Retinal pigment epithelial cell (primary cell): ENCODE measurements at regions not wholly inside any gene's neighbourhood (a gene's known extent, or its start where the extent isn't known, plus 50 kb on each side); places are given as distances from the start of the nearest gene placed in this dataset.

Experiments
- DNase-seq: peaks from one replicate; pipeline ENCODE4 v3.0.0-alpha.2; 2010; ENCODE audit warnings: low read depth
- H3K4me3 ChIP-seq: 2 replicates; pipeline ENCODE4 v1.5.1; 2011; ENCODE audit warnings: mild to moderate bottlenecking, low read length, control low read depth, moderate library complexity
- TF ChIP-seq, protein P1 (sequence below): conservative IDR thresholded peaks from 2 replicates; pipeline ENCODE4 v1.5.1; 2011; ENCODE audit warnings: low read depth, low read length, control low read depth, inconsistent platforms

- no peak for DNase-seq
- TF ChIP-seq, protein P1, sequence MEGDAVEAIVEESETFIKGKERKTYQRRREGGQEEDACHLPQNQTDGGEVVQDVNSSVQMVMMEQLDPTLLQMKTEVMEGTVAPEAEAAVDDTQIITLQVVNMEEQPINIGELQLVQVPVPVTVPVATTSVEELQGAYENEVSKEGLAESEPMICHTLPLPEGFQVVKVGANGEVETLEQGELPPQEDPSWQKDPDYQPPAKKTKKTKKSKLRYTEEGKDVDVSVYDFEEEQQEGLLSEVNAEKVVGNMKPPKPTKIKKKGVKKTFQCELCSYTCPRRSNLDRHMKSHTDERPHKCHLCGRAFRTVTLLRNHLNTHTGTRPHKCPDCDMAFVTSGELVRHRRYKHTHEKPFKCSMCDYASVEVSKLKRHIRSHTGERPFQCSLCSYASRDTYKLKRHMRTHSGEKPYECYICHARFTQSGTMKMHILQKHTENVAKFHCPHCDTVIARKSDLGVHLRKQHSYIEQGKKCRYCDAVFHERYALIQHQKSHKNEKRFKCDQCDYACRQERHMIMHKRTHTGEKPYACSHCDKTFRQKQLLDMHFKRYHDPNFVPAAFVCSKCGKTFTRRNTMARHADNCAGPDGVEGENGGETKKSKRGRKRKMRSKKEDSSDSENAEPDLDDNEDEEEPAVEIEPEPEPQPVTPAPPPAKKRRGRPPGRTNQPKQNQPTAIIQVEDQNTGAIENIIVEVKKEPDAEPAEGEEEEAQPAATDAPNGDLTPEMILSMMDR, result no peak
- no peak overlapping the region for H3K4me3 ChIP-seq
Observed at GRCh38 chr1:56321150-56321490, 258.2 kb downstream of the PLPP3 start.

- H3K4me3 ChIP-seq, result no peak overlapping the region
- DNase-seq, result no peak
- TF ChIP-seq, protein P1, result no peak
Observed at GRCh38 chr1:56320464-56321149, 258.8 kb downstream of the PLPP3 start.

DNA sequence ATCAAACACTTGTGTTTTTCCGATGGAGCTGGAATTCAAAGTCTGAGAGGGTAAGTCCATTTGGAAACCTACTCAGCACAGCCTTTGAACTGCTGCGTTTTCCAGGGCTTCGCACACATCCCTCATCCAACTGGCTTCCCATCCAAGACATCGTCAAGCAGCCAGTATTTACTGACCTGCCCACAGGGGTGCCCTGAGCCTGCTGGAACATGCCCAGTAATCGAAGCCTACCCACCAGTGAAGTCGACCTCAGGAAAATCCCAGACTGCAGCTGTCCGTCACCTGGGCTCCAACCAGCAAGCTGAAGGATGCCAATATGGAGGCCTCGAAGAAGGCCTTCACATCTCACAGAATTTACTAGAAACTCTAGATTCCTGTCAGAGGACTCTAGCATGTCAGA is 261.6 kb downstream of the PLPP3 start:
- no peak overlapping the region for H3K4me3 ChIP-seq
- TF ChIP-seq, protein P1, result no peak
- DNase-seq, result no peak

GRCh38 chr1:56315293-56315942 is 263.9 kb downstream of the PLPP3 start:
- no peak overlapping the region for H3K4me3 ChIP-seq
- DNase-seq, result no peak
- TF ChIP-seq, protein P1, result no peak

DNA sequence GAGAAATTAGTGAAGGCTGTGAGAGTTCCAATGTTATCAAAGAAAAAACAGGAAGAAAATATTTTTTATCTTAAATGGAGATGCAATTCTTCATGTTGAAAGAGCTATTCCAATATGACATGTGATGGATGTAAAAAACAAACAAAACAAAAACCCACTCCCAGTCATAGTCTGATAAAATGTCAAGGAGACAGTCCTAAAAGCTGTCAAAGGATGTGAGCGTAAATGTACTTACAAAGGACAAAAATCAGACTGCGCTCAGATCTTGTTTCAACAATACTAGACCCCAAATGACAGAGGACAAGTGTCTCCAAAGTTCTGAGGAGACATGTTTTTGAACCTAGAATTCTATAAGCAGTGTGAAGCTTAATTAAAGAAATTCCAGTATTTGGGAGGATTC is 265.8 kb downstream of the PLPP3 start:
- no peak overlapping the region for H3K4me3 ChIP-seq
- DNase-seq, result no peak
- TF ChIP-seq, protein P1, result no peak

GRCh38 chr1:56311766-56312165 is 267.6 kb downstream of the PLPP3 start:
- no peak overlapping the region for H3K4me3 ChIP-seq
- TF ChIP-seq, protein P1, result no peak
- DNase-seq, result no peak

DNA sequence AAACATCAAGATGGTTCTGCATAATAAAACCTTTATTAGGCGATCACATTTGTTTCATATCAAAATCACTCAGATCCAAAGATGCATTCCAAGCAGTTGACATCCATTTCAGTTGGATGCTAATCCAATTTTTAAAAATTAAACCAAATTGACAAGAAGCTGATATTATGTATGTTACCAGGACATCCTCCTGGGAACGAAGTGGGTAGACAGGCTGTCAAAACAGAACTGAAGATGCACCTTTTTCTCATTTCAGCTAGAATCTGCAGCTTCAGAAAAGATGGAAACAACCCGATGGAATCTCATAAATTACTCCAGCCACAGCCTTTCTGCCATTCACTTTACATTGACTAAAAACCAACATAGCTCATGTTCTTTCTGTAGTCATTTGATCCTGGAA is 268.4 kb downstream of the PLPP3 start:
- no peak overlapping the region for H3K4me3 ChIP-seq
- TF ChIP-seq, protein P1, result no peak
- no peak for DNase-seq
